ENCODE measurements at regions not wholly inside any gene's neighbourhood (a gene's known extent, or its start where the extent isn't known, plus 50 kb on each side); places are given as distances from the start of the nearest gene placed in this dataset.

DNA sequence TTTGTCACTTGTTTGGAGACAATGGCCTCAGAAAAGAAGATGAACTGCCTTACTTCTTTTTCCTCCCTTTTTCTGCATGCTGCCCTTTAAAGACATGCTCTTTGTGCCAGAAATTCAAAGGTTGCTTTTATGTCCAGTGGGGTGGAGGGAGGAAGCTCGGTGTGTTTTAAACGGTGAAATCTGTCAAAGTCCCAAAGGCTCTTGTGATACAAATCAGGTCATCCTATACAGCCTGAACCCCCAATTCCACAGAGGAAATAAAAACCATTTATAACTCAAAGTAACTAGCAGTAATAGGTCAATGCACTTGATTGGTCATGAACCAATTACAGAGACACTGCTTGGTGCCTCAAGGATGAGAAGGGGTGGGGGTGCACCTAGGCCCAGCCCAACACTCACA, 339.3 kb upstream of the F9 start:
- ChIA-PET CTCF (ENCODE audit: low intra/inter-chr PET ratio) (no interaction called here), POLR2A (interaction anchor here (0.6 kb wide), 1 partner anchor 11 kb away, joined by 3 read pairs; no protein-coding TSS in a partner anchor)
- Histone ChIP-seq H3K9me1 (ENCODE audit: control insufficient read depth, insufficient read depth, low read length) (no peaks in the 10 kb centered on the region), H3K4me2 (ENCODE audit: insufficient read depth, low read length) (no peak overlapping the region), H3K27me3 (ENCODE audit: control insufficient read depth in 2 of 2, insufficient read depth in 2 of 2, low read length in 2 of 2) (no peaks in the 10 kb centered on the region), H2AFZ (ENCODE audit: low read depth, low read length) (no peak overlapping the region), H3K4me1 (replicated peaks in 1 of 2; ENCODE audit: control insufficient read depth in 2 of 2, insufficient read depth in 2 of 2, low read length in 2 of 2) (peaks cover 5 to 8% of the 10 kb centered on the region in 2 experiments; a peak in 4 of 5 replicates), H3K9me3 (replicated peaks; ENCODE audit: control insufficient read depth, insufficient read depth, low read depth, low read length) (no peaks in the 10 kb centered on the region), H3K9ac (ENCODE audit: insufficient read depth in 1 of 2, low read depth in 2 of 2, low read length in 2 of 2) (no peak overlapping the region), H3K36me3 (ENCODE audit: control insufficient read depth, insufficient read depth, low read length) (peaks cover 8% of the 10 kb centered on the region; the same call in 2 of the 3 replicates), H3K4me3 (no peak overlapping the region), H3K79me2 (ENCODE audit: control insufficient read depth, insufficient read depth, low read length) (no peaks in the 10 kb centered on the region; the same call in 2 of the 3 replicates), H3K27ac (ENCODE audit: extremely low read depth, low read depth, low read length) (no peak overlapping the region), H4K20me1 (replicated peaks; ENCODE audit: control insufficient read depth, insufficient read depth, low read length) (no peaks in the 10 kb centered on the region)
- 42% methylated on average over 2 of the region's 2 CpGs for WGBS (ENCODE audit: insufficient coverage, low coverage, missing lambda C conversion rate)
- BruUV-seq (replicated peaks) = no TSS peak
- intact Hi-C loops (cut with micrococcal nuclease) (no loop called here), in situ Hi-C loops (cut with MboI) (no loop called here)
- TF ChIP-seq ZNF507 (tag; conservative IDR thresholded peaks at IDR 0.05) (no peak), SRSF3 (IDR thresholded peaks at IDR 0.05; ENCODE audit: insufficient read depth, low read length) (no peak), KAT7 (CRISPR knock-in tag; IDR thresholded peaks at IDR 0.05; ENCODE audit: borderline replicate concordance) (no peak), ZNF408 (CRISPR knock-in tag; IDR thresholded peaks at IDR 0.05; ENCODE audit: low read depth) (no peak), E4F1 (CRISPR knock-in tag; IDR thresholded peaks at IDR 0.05; ENCODE audit: borderline replicate concordance) (no peak), TAF9B (IDR thresholded peaks at IDR 0.05; ENCODE audit: partially characterized antibody) (no peak), BDP1 (IDR thresholded peaks at IDR 0.05; ENCODE audit: insufficient read depth, insufficient read length) (no peak)
- TF ChIP-seq, protein P1, sequence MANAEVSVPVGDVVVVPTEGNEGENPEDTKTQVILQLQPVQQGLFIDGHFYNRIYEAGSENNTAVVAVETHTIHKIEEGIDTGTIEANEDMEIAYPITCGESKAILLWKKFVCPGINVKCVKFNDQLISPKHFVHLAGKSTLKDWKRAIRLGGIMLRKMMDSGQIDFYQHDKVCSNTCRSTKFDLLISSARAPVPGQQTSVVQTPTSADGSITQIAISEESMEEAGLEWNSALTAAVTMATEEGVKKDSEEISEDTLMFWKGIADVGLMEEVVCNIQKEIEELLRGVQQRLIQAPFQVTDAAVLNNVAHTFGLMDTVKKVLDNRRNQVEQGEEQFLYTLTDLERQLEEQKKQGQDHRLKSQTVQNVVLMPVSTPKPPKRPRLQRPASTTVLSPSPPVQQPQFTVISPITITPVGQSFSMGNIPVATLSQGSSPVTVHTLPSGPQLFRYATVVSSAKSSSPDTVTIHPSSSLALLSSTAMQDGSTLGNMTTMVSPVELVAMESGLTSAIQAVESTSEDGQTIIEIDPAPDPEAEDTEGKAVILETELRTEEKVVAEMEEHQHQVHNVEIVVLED (CRISPR knock-in tag; IDR thresholded peaks at IDR 0.05) = no peak
- ATAC-seq (no peak), FAIRE-seq (no peak), DNase-seq (ENCODE audit: extremely low read depth in 1 of 4, low spot score in 3 of 4) (no peak)
